Esophagus muscularis mucosa (tissue), 4 donors: ENCODE measurements at regions not wholly inside any gene's neighbourhood (a gene's known extent, or its start where the extent isn't known, plus 50 kb on each side); places are given as distances from the start of the nearest gene placed in this dataset.
"Not testable (repeated sequence)": the region's sequence is repeated elsewhere in the genome, so short reads cannot be mapped to it uniquely, and the experiment has no call there.

ENCODE experiments used
- DNase-seq: peaks from one replicate; pipeline ENCODE4 v3.0.0-alpha.2; 2017; ENCODE audit errors: extremely low spot score
- H3K27ac ChIP-seq, 4 donors: fragments of 200-600 bp; sonication (generic); replicated peaks in 1 of 4; 1 replicate in 3 of 4; 2 replicates in 1 of 4; pipeline ENCODE4 v1.5.1; 2016 to 2019; ENCODE audit warnings: mild to moderate bottlenecking in 1 of 4
- H3K27me3 ChIP-seq, 4 donors: fragments of 200-600 bp; sonication (generic); one replicate each; pipeline versions ENCODE4 v1.5.1 to v1.6.0; 2016 to 2019
- H3K36me3 ChIP-seq, 4 donors: fragments of 200-600 bp; sonication (generic); one replicate each; pipeline ENCODE4 v1.5.1; 2016 to 2019
- H3K4me1 ChIP-seq, 4 donors: fragments of 200-600 bp; sonication (generic); one replicate each; pipeline ENCODE4 v1.5.1; 2016 to 2019
- H3K4me3 ChIP-seq, 4 donors: fragments of 200-600 bp; sonication (generic); 1 replicate in 2 of 4; 2 replicates in 2 of 4; pipeline ENCODE4 v1.5.1; 2016 to 2019; ENCODE audit warnings: mild to moderate bottlenecking in 4 of 4, moderate library complexity in 1 of 4
- H3K9me3 ChIP-seq, 4 donors: fragments of 200-600 bp; sonication (generic); 1 replicate in 3 of 4; 2 replicates in 1 of 4; pipeline ENCODE4 v1.5.1; 2016 to 2019
- WGBS: methylation state at CpG from one replicate; pipeline ENCODE4 v1.1.5; 2018; 5-methylcytosine and 5-hydroxymethylcytosine counted together
- intact Hi-C: fragments of 100-400 bp; cut with DNase I; formaldehyde crosslinking; loops from one replicate; pipeline ENCODE4 v1.15.1; 2023

DNA sequence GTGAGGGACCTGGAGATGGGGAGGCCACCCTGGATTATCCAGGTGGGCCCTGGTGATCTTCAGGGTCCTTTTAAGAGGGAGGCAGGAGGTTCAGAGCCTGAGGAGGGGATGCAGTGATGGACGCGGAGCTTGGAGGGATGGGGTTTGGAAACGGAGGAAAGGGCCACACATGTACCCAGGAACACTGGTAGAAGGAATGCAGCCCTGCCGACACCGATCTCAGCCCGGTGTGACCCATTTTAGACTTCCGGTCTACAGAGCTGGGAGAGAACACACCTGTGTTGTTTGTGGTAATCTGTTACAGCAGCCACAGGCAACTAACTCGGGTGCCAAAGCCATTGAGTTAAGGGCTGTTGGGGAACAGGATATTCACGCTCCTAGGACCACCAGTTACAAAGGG, 345.2 kb downstream of the CNTNAP3B start:
- H3K4me3 ChIP-seq, DNase-seq, intact Hi-C loops, H3K9me3 ChIP-seq, H3K27me3 ChIP-seq, H3K36me3 ChIP-seq, H3K27ac ChIP-seq, H3K4me1 ChIP-seq: not testable (repeated sequence)
- 93% methylated on average over 7 of the region's 9 CpGs for WGBS

DNA sequence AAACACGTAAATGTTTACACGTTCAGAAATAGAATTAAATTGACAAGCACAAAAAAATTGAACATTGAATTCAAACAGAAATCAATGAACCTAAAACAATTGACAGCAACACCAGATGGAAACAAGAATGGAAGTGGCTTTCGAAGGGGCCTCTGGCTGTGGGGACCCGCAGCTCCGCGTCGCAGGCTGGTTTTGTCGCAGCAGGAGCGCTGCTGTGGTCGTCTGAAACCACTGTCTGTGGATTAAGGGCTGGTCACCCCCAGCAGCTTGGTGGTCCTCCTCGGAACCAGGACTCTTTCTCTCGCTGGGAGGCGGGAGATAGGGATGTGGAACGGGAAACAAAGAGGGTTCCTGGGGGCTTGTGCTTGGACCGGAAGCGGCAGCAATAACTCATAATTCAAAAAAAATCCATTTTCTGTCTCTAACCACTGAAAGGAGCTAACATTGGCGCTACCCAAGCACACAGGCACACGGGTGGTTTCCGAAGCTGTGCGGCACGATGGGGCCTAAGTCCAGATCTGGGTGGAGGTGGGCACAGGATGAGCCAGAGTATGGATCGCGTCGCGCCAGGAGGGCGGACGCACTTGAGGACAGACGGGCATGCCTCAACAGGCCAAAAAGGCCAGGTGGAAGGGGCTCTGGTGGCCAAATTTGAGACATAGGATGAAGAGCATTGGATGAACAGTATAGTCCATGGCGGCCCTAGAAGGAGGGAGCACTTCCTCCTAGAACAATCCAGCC, 346.0 kb downstream of the CNTNAP3B start:
- H3K36me3 ChIP-seq, H3K4me3 ChIP-seq, intact Hi-C loops, H3K9me3 ChIP-seq, H3K27me3 ChIP-seq, H3K27ac ChIP-seq, H3K4me1 ChIP-seq, DNase-seq: not testable (repeated sequence)
- 92% methylated on average over 22 of the region's 29 CpGs for WGBS

DNA sequence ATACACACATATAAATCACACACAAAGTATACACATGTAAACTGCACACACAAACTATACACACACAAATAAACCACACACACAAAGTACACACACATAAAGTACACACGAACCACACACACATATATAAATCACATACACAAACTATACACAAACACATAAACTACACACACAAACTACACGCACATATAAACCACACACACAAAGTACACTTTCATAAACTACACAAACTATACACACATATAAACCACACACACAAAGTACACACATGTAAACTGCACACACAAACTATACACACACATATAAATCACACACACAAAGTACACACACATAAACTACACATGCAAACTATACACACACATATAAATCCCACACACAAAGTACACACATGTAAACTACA, 347.3 kb downstream of the CNTNAP3B start:
- H3K36me3 ChIP-seq, DNase-seq, H3K27ac ChIP-seq, H3K9me3 ChIP-seq, H3K4me1 ChIP-seq, H3K27me3 ChIP-seq, intact Hi-C loops, H3K4me3 ChIP-seq: not testable (repeated sequence)
- 89% methylated on average over 2 of the region's 2 CpGs for WGBS

DNA sequence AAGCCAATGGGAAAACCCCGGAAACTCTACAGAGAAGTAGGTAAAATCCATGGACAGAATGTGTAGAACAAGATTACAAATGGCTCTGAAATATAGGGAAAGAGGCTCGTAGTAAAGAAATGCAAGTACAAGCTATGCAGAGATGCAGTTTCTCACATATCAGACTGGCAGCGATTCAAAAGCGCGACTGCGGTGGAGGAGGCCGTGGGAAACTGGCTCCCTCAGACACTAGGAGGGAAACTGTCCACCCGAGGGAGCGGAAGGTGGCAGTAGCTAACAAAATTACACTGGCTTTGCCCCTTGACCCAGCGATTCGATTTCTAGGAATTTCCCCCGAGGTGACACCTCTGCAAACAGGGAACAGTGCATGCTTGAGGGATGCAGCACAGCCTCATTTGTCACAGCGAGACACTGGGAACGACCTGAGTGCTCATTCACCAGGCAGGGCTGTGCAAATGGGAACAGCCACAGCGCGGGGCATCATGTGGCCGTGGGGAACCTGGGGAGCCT, 349.3 kb downstream of the CNTNAP3B start:
- H3K36me3 ChIP-seq, H3K4me1 ChIP-seq, intact Hi-C loops, H3K9me3 ChIP-seq, H3K27ac ChIP-seq, DNase-seq, H3K4me3 ChIP-seq, H3K27me3 ChIP-seq: not testable (repeated sequence)
- 31% methylated on average over 7 of the region's 17 CpGs for WGBS

- H3K27me3 ChIP-seq, H3K4me3 ChIP-seq, H3K36me3 ChIP-seq, H3K9me3 ChIP-seq, H3K4me1 ChIP-seq, H3K27ac ChIP-seq, intact Hi-C loops, DNase-seq: not testable (repeated sequence)
- WGBS, result 93% methylated on average over 12 of the region's 15 CpGs
Observed at GRCh38 chr9:41779192-41779591, 350.0 kb downstream of the CNTNAP3B start.

DNA sequence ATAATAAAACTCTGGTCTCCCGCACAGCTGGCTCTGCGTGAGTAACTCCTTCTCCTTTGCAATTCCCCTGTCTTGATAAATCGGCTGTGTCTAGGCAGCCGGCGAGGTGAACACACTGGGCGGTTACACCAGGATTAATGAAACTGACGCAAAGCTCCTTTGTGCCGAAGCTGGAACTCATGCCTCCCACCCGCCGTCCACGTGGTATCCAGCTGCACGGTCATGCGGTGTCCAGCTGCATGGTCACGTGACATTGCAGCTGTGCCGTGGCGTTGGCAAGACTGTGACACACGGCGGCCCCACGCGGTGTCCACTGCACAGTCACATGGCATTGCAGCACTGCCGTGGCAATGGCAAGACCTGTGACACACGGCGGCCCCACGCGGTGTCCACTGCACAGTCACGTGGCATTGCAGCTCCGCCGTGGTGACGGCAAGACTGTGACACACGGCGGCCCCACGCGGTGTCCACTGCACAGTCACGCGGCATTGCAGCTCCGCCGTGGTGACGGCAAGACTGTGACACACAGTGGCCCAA, 350.6 kb downstream of the CNTNAP3B start:
- peak; percentile 10 for DNase-seq
- H3K27me3 ChIP-seq, H3K36me3 ChIP-seq, H3K27ac ChIP-seq, H3K4me3 ChIP-seq, intact Hi-C loops, H3K4me1 ChIP-seq, H3K9me3 ChIP-seq: not testable (repeated sequence)
- WGBS, result 92% methylated on average over 13 of the region's 38 CpGs

DNA sequence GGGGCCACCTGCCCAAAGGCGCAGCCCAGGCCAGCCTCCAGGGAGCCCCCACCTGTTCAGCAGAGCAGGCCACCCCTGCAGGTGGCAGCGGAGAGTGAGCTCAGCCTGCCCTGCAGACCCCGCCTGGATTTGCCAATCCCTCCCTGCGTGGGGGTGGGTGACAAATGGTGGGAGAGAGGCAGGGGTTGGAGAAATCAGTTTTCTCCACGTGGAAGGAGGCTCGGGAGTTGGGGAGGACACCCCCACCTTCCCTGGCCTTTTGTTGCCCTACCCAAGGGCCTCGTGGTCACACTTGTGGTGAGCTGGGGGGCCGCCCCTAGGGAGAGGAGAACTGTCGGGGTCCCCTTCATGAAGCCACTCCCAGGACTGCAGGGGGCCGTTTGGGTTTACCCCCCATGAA, 351.7 kb downstream of the CNTNAP3B start:
- DNase-seq, H3K4me3 ChIP-seq, H3K27me3 ChIP-seq, H3K9me3 ChIP-seq, H3K27ac ChIP-seq, H3K36me3 ChIP-seq, H3K4me1 ChIP-seq, intact Hi-C loops: not testable (repeated sequence)
- WGBS, result no CpG with 5 or more reads among the region's 10 CpGs

- DNase-seq, H3K9me3 ChIP-seq, H3K27ac ChIP-seq, intact Hi-C loops, H3K4me3 ChIP-seq, H3K4me1 ChIP-seq, H3K27me3 ChIP-seq, H3K36me3 ChIP-seq: not testable (repeated sequence)
- no CpG with 5 or more reads among the region's 7 CpGs for whole genome bisulfite sequencing
Observed at GRCh38 chr9:41772541-41772940, 356.7 kb downstream of the CNTNAP3B start.

DNA sequence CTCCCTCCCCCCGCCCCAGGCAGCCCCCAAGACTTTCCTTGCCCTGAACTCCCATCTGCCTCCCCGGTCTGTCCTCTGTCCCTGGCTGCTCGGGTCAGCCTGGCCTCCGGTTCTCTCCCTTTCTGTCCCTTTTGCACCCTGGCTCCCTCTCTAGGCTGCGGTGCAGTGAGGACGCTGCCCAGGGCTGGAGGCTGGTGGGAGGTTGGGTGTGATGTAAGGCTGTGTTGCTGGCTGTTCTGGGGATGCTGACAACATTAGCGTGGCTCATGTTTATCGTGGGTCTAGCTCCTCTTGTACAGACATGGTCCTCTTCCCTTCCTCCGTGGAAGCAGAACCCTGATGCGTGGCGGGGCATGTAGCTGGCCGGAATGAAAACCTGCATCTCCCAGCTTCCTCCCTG, 357.5 kb downstream of the CNTNAP3B start:
- 100% methylated on average over 1 of the region's 12 CpGs for WGBS
- H3K4me3 ChIP-seq, H3K27me3 ChIP-seq, H3K36me3 ChIP-seq, H3K27ac ChIP-seq, H3K4me1 ChIP-seq, DNase-seq, H3K9me3 ChIP-seq, intact Hi-C loops: not testable (repeated sequence)

DNA sequence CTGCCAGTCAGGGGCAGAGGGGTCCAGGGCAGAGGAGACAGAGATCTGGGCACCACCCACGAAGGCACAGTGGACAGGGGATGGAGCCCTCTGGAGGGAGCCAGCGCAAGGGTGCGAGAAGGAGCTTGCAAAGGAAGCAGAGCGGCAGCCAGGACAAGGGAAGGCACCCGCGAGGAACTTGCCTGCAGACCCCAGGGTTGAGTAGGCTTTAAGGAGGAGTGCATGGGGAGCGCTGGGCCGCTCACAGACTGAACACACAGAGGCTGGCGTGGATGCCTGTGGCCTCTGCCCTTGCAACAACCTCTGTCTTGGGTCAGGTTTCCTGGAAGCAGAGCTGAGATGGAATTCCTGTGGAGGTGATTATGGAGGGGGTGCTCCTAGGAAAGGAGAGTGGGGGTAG, 374.4 kb downstream of the CNTNAP3B start:
- WGBS, result 68% methylated on average over 5 of the region's 9 CpGs
- H3K4me3 ChIP-seq, H3K36me3 ChIP-seq, H3K27ac ChIP-seq, DNase-seq, intact Hi-C loops, H3K4me1 ChIP-seq, H3K27me3 ChIP-seq, H3K9me3 ChIP-seq: not testable (repeated sequence)

- H3K27me3 ChIP-seq, H3K27ac ChIP-seq, intact Hi-C loops, H3K4me3 ChIP-seq, H3K4me1 ChIP-seq, H3K9me3 ChIP-seq, H3K36me3 ChIP-seq: not testable (repeated sequence)
- DNase-seq, result peak; percentile 34
- 92% methylated on average over 12 of the region's 15 CpGs for WGBS
Observed at GRCh38 chr9:41754403-41754802, 374.8 kb downstream of the CNTNAP3B start.

DNA sequence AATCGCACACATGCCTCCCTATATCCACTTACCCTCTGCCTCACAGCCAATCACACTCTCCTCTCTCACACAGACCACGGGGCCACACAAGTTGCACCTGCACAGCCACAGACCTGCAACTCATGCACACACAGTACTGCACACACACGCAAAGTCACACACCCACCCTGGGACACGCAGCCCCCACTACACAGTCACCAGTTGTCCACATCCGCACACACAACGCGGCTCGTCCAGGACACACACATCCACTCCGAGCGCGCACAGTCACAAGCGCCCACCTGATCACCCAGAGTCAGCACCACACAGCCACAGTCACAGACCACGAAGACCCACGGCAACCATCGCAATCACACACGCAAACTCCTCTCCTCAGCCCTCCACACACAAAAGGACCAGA, 387.3 kb downstream of the CNTNAP3B start:
- intact Hi-C loops, H3K27me3 ChIP-seq, H3K9me3 ChIP-seq, H3K36me3 ChIP-seq, H3K4me1 ChIP-seq, H3K27ac ChIP-seq, H3K4me3 ChIP-seq, DNase-seq: not testable (repeated sequence)
- WGBS, result no CpG with 5 or more reads among the region's 16 CpGs

DNA sequence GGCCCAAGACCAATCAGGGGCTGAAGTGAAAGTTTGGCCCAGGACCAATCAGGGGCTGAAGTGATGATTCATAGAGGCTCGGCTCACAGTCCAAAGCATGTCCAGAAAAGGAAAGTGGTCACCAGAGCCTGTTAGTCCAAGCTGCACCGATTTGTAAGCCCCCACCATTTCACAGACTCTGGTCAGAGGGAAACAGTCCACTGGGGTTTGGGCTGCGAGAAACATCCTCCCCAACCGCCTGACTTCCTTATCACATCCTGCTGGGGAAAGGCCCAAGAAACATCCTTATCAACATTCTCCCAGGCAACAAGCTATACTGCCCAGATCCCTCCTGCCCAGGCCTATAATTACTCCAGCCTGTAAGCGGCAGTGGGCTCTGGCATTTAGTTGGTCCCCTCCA, 388.1 kb downstream of the CNTNAP3B start:
- H3K36me3 ChIP-seq, H3K27ac ChIP-seq, intact Hi-C loops, DNase-seq, H3K27me3 ChIP-seq, H3K4me3 ChIP-seq, H3K4me1 ChIP-seq, H3K9me3 ChIP-seq: not testable (repeated sequence)
- 12% methylated on average over 3 of the region's 5 CpGs for WGBS
